RWPE1 (cell line): ENCODE measurements at regions not wholly inside any gene's neighbourhood (a gene's known extent, or its start where the extent isn't known, plus 50 kb on each side); places are given as distances from the start of the nearest gene placed in this dataset.
"Not testable (repeated sequence)": the region's sequence is repeated elsewhere in the genome, so short reads cannot be mapped to it uniquely, and the experiment has no call there.

Experiments used
- CTCF ChIA-PET: fragments of 350-600 bp; sonication (Branson Sonifier 250); formaldehyde crosslinking; extraction: SDS; loops from one replicate; lab custom pipeline; 2021; lab: Yijun Ruan, JAX
- POLR2A ChIA-PET: fragments of 400-600 bp; formaldehyde crosslinking; extraction: SDS; loops from one replicate; lab custom pipeline; 2020; ENCODE audit warnings: antibody characterized with exemption; ENCODE audit not compliant: low non-redundant PET; lab: Yijun Ruan, JAX
- DNase-seq: peaks from one replicate; pipeline ENCODE4 v3.0.0; 2012; ENCODE audit warnings: low spot score
- H3K27ac ChIP-seq: fragments of 450-650 bp; 2 replicates; pipeline ENCODE4 v1.5.1; 2017
- CTCF ChIP-seq: fragments of 450-650 bp; conservative IDR thresholded peaks from 2 replicates; pipeline ENCODE4 v1.5.1; 2017; ENCODE audit warnings: low read depth, mild to moderate bottlenecking

GRCh38 chr14:44607701-44608100 is 100.6 kb upstream of the FSCB start:
- no peak for TF ChIP-seq CTCF
- ChIA-PET CTCF (no interaction called here), POLR2A (no interaction called here)
- DNase-seq: no peak
- no peak overlapping the region for H3K27ac ChIP-seq

GRCh38 chr14:44606576-44606975 is 99.5 kb upstream of the FSCB start:
- H3K27ac ChIP-seq: no peak overlapping the region
- ChIA-PET CTCF (no interaction called here), POLR2A (no interaction called here)
- no peak for TF ChIP-seq CTCF
- DNase-seq: no peak

GRCh38 chr14:44601266-44601665 is 94.2 kb upstream of the FSCB start:
- POLR2A ChIA-PET, H3K27ac ChIP-seq, DNase-seq, CTCF ChIA-PET: not testable (repeated sequence)

- no peak for TF ChIP-seq CTCF
- no peak overlapping the region for H3K27ac ChIP-seq
- peak; percentile 2 for DNase-seq
- CTCF ChIA-PET: interaction anchor here (0.6 to 0.7 kb wide), 2 partner anchors 81 to 418 kb away, joined by 3 to 4 read pairs; no protein-coding TSS in a partner anchor
- POLR2A ChIA-PET: no interaction called here
Observed at GRCh38 chr14:44589180-44589579, 82.1 kb upstream of the FSCB start.

- CTCF ChIA-PET: no interaction called here
- no peak overlapping the region for H3K27ac ChIP-seq
- POLR2A ChIA-PET: no interaction called here
- TF ChIP-seq CTCF: no peak
- no peak for DNase-seq
Observed at GRCh38 chr14:44586910-44587309, 79.8 kb upstream of the FSCB start.

- TF ChIP-seq CTCF: no peak
- ChIA-PET CTCF (no interaction called here), POLR2A (no interaction called here)
- no peak overlapping the region for H3K27ac ChIP-seq
- DNase-seq: no peak
Observed at GRCh38 chr14:44576356-44576755, 69.3 kb upstream of the FSCB start.

- ChIA-PET POLR2A (no interaction called here), CTCF (no interaction called here)
- no peak overlapping the region for H3K27ac ChIP-seq
- no peak for DNase-seq
- TF ChIP-seq CTCF: no peak
Observed at GRCh38 chr14:44567997-44568396, 60.9 kb upstream of the FSCB start.
